H9 (cell line): ENCODE measurements at regions not wholly inside any gene's neighbourhood (a gene's known extent, or its start where the extent isn't known, plus 50 kb on each side); places are given as distances from the start of the nearest gene placed in this dataset.

Source experiments
- DNase-seq: peaks from one replicate; pipeline ENCODE4 v3.0.0-alpha.2; 2017
- H2AFZ ChIP-seq: one replicate; pipeline ENCODE4 v1.6.1; 2013; ENCODE audit warnings: mild to moderate bottlenecking, low read length, control low read depth, moderate library complexity
- H2AK5ac ChIP-seq: 2 replicates; pipeline ENCODE4 v1.6.1; 2013; ENCODE audit warnings: low read length, control low read depth, mixed read lengths; ENCODE audit not compliant: insufficient read length
- H2BK120ac ChIP-seq: one replicate; pipeline ENCODE4 v1.6.1; 2013; ENCODE audit warnings: low read depth, mild to moderate bottlenecking, low read length, control low read depth, inconsistent platforms; ENCODE audit not compliant: poor library complexity, severe bottlenecking
- H2BK12ac ChIP-seq: 2 replicates; pipeline ENCODE4 v1.6.1; 2013; ENCODE audit warnings: low read length, control low read depth, mixed read lengths, low read depth; ENCODE audit not compliant: insufficient read length
- H2BK15ac ChIP-seq: 2 replicates; pipeline ENCODE4 v1.6.1; 2013; ENCODE audit warnings: low read depth, low read length, control low read depth
- H2BK20ac ChIP-seq: one replicate; pipeline ENCODE4 v1.6.1; 2013; ENCODE audit warnings: low read depth, mild to moderate bottlenecking, low read length, control low read depth, inconsistent platforms; ENCODE audit not compliant: poor library complexity, severe bottlenecking
- H2BK5ac ChIP-seq: 2 replicates; pipeline ENCODE4 v1.6.1; 2013; ENCODE audit warnings: low read length, control low read depth, mixed read lengths; ENCODE audit not compliant: insufficient read length
- H3K14ac ChIP-seq: 2 replicates; pipeline ENCODE4 v1.6.1; 2013; ENCODE audit warnings: low read length, control low read depth; ENCODE audit not compliant: insufficient read depth
- H3K18ac ChIP-seq: 2 replicates; pipeline ENCODE4 v1.6.1; 2013; ENCODE audit warnings: low read depth, mild to moderate bottlenecking, mixed read lengths, low read length, control low read depth; ENCODE audit not compliant: insufficient read length
- H3K23ac ChIP-seq: 2 replicates; pipeline ENCODE4 v1.6.1; 2013; ENCODE audit warnings: low read length, control low read depth, mixed read lengths, low read depth; ENCODE audit not compliant: insufficient read length
- H3K23me2 ChIP-seq: 2 replicates; pipeline ENCODE4 v1.6.1; 2013; ENCODE audit warnings: low read depth, mild to moderate bottlenecking, mixed read lengths, low read length, control low read depth; ENCODE audit not compliant: insufficient read length, poor library complexity, severe bottlenecking
- H3K27ac ChIP-seq: 2 replicates; pipeline ENCODE4 v1.5.1; 2013; ENCODE audit warnings: low read length, control low read depth, mixed read lengths, low read depth; ENCODE audit not compliant: insufficient read length
- H3K27me3 ChIP-seq: 2 replicates; pipeline ENCODE4 v1.6.1; 2013; ENCODE audit warnings: low read length, control low read depth, inconsistent platforms; ENCODE audit not compliant: insufficient read depth
- H3K4ac ChIP-seq: 2 replicates; pipeline ENCODE4 v1.6.1; 2013; ENCODE audit warnings: low read depth, mild to moderate bottlenecking, control low read depth, inconsistent platforms, low read length, moderate library complexity
- H3K4me1 ChIP-seq: 2 replicates; pipeline ENCODE4 v1.6.1; 2013; ENCODE audit warnings: low read length, control low read depth, inconsistent platforms; ENCODE audit not compliant: insufficient read depth
- H3K4me2 ChIP-seq: 2 replicates; pipeline ENCODE4 v1.6.1; 2013; ENCODE audit warnings: low read length, control low read depth, mixed read lengths; ENCODE audit not compliant: insufficient read length, insufficient read depth
- H3K56ac ChIP-seq: 2 replicates; pipeline ENCODE4 v1.6.1; 2013; ENCODE audit warnings: low read depth, mild to moderate bottlenecking, mixed read lengths, low read length, control low read depth; ENCODE audit not compliant: insufficient read length
- H3K79me1 ChIP-seq: 2 replicates; pipeline ENCODE4 v1.6.1; 2013; ENCODE audit warnings: low read depth, mild to moderate bottlenecking, moderate library complexity, low read length, control low read depth, inconsistent platforms; ENCODE audit not compliant: insufficient read depth, poor library complexity, severe bottlenecking
- H3K79me2 ChIP-seq: 2 replicates; pipeline ENCODE4 v1.6.1; 2013; ENCODE audit warnings: low read length, control low read depth, inconsistent platforms; ENCODE audit not compliant: insufficient read depth
- H3K9ac ChIP-seq: 2 replicates; pipeline ENCODE4 v1.6.1; 2013; ENCODE audit warnings: low read length, control low read depth, mixed read lengths; ENCODE audit not compliant: insufficient read length; ENCODE audit errors: extremely low read depth
- H3K9me3 ChIP-seq: one replicate; pipeline ENCODE4 v1.6.1; 2013; ENCODE audit warnings: low read depth, low read length, inconsistent platforms; ENCODE audit not compliant: control insufficient read depth
- H3T11ph ChIP-seq: one replicate; pipeline ENCODE4 v1.6.1; 2013; ENCODE audit warnings: mild to moderate bottlenecking, low read length, control low read depth, inconsistent platforms
- H4K20me1 ChIP-seq: one replicate; pipeline ENCODE4 v1.6.1; 2013; ENCODE audit not compliant: control insufficient read depth, insufficient read length, insufficient read depth
- H4K5ac ChIP-seq: 2 replicates; pipeline ENCODE4 v1.6.1; 2013; ENCODE audit warnings: low read depth, mild to moderate bottlenecking, mixed read lengths, low read length, control low read depth; ENCODE audit not compliant: insufficient read length
- H4K8ac ChIP-seq: replicated peaks from 2 replicates; pipeline ENCODE4 v1.6.1; 2013; ENCODE audit warnings: low read length, control low read depth, mixed read lengths, low read depth; ENCODE audit not compliant: insufficient read length
- H4K91ac ChIP-seq: 2 replicates; pipeline ENCODE4 v1.6.1; 2013; ENCODE audit warnings: low read depth, mild to moderate bottlenecking, moderate library complexity, mixed read lengths, low read length, control low read depth; ENCODE audit not compliant: insufficient read length
- H3K27ac Mint-ChIP-seq, 3 experiments: 2 replicates in 2 of 3; 3 replicates in 1 of 3; pipeline ENCODE4 v1.8.0; 2020 to 2021; ENCODE audit warnings: mixed read lengths in 3 of 3, mild to moderate bottlenecking in 1 of 3, moderate library complexity in 1 of 3
- H3K27me3 Mint-ChIP-seq: 2 replicates; pipeline ENCODE4 v1.8.0; 2021; ENCODE audit warnings: low read depth, mild to moderate bottlenecking, moderate library complexity, mixed read lengths
- H3K36me3 Mint-ChIP-seq, 3 experiments: 2 replicates in 2 of 3; 3 replicates in 1 of 3; pipeline ENCODE4 v1.8.0; 2020 to 2021; ENCODE audit warnings: low read depth in 3 of 3, mixed read lengths in 3 of 3; ENCODE audit not compliant: insufficient read depth in 1 of 3
- H3K4me1 Mint-ChIP-seq, 2 experiments: 2 replicates each; pipeline ENCODE4 v1.8.0; 2020; ENCODE audit warnings: mixed read lengths in 2 of 2
- H3K4me3 Mint-ChIP-seq, 2 experiments: 2 replicates in 1 of 2; 3 replicates in 1 of 2; pipeline ENCODE4 v1.8.0; 2020 to 2021; ENCODE audit warnings: mild to moderate bottlenecking in 2 of 2, mixed read lengths in 2 of 2, moderate library complexity in 1 of 2
- H3K9me3 Mint-ChIP-seq, 2 experiments: 2 replicates in 1 of 2; 3 replicates in 1 of 2; pipeline ENCODE4 v1.8.0; 2020; ENCODE audit warnings: mild to moderate bottlenecking in 2 of 2, mixed read lengths in 2 of 2, moderate library complexity in 1 of 2
- CTCF ChIP-seq: fragments of 200-600 bp; sonication (generic); conservative IDR thresholded peaks from 3 replicates; pipeline ENCODE4 v1.8.0; 2021; ENCODE audit warnings: antibody characterized with exemption, mild to moderate bottlenecking
- WGBS: extraction: QIAGEN DNeasy Blood & Tissue Kit; methylation state at CpG from one replicate; pipeline ENCODE4 v1.1.7; 2013; ENCODE audit warnings: missing lambda C conversion rate, low lambda C conversion rate, mixed read lengths; ENCODE audit not compliant: insufficient read length; ENCODE audit errors: extremely low coverage; 5-methylcytosine and 5-hydroxymethylcytosine counted together

- Histone ChIP-seq H3K4me2 (no peak overlapping the region), H3K9ac (no peak overlapping the region), H2BK120ac (no peak overlapping the region), H3K27ac (no peak overlapping the region), H2BK20ac (no peak overlapping the region), H2AK5ac (no peak overlapping the region), H3K27me3 (no peaks in the 10 kb centered on the region), H3K23ac (no peak overlapping the region), H3K18ac (no peak overlapping the region), H3K9me3 (no peaks in the 10 kb centered on the region), H3K14ac (no peak overlapping the region), H3K79me1 (no peaks in the 10 kb centered on the region), H4K91ac (no peak overlapping the region), H4K8ac (no peak overlapping the region), H3K4ac (no peak overlapping the region), H3K23me2 (no peaks in the 10 kb centered on the region), H2BK15ac (no peak overlapping the region), H2BK12ac (no peak overlapping the region), H2AFZ (no peak overlapping the region), H3K56ac (no peak overlapping the region), H4K5ac (no peak overlapping the region), H3K79me2 (no peaks in the 10 kb centered on the region), H2BK5ac (no peak overlapping the region), H3T11ph (no peak overlapping the region), H4K20me1 (no peaks in the 10 kb centered on the region), H3K4me1 (no peaks in the 10 kb centered on the region)
- Mint-ChIP-seq H3K4me1 (peaks cover 2 to 5% of the 10 kb centered on the region in 2 experiments; a peak in 1 of 4 replicates), H3K9me3 (no peaks in the 10 kb centered on the region), H3K36me3 (no peaks in the 10 kb centered on the region), H3K27me3 (no peaks in the 10 kb centered on the region; the same call in 1 of the 2 replicates), H3K4me3 (no peak overlapping the region), H3K27ac (no peak overlapping the region)
- no peak for TF ChIP-seq CTCF
- WGBS: no CpG with 5 or more reads among the region's 5 CpGs
- DNase-seq: no peak
These were observed 262.9 kb downstream of the DIRAS2 start for GRCh38 chr9:90379771-90380170.
